WTC11 (cell line): ENCODE measurements at regions not wholly inside any gene's neighbourhood (a gene's known extent, or its start where the extent isn't known, plus 50 kb on each side); places are given as distances from the start of the nearest gene placed in this dataset.

Experiments used
- ATAC-seq: fragments of 200-7000 bp; cut with Tn5 transposase; 2 replicates; pipeline ENCODE4 v1.10.0; 2021; ENCODE audit warnings: mild to moderate bottlenecking, moderate library complexity
- CTCF ChIA-PET: fragments of 300-600 bp; sonication (Branson Sonifier 250); formaldehyde crosslinking; loops from one replicate; lab custom pipeline; 2021; ENCODE audit warnings: antibody characterized with exemption; lab: Charles Lee
- POLR2A ChIA-PET: fragments of 350-600 bp; sonication (Branson Sonifier 250); formaldehyde crosslinking; loops from one replicate; lab custom pipeline; 2021; ENCODE audit warnings: antibody characterized with exemption; lab: Charles Lee
- DNase-seq: peaks from one replicate; pipeline ENCODE4 v3.0.0; 2021; ENCODE audit warnings: low spot score
- H3K27ac Mint-ChIP-seq: 2 replicates; pipeline ENCODE4 v1.8.0; 2021; ENCODE audit warnings: mixed read lengths
- H3K27me3 Mint-ChIP-seq: 2 replicates; pipeline ENCODE4 v1.8.0; 2021; ENCODE audit warnings: low read depth, mild to moderate bottlenecking, moderate library complexity, mixed read lengths
- H3K36me3 Mint-ChIP-seq: 2 replicates; pipeline ENCODE4 v1.8.0; 2021; ENCODE audit warnings: mixed read lengths
- H3K4me1 Mint-ChIP-seq: 2 replicates; pipeline ENCODE4 v1.8.0; 2022; ENCODE audit warnings: mixed read lengths
- H3K4me3 Mint-ChIP-seq: 2 replicates; pipeline ENCODE4 v1.8.0; 2021; ENCODE audit warnings: mild to moderate bottlenecking, moderate library complexity, mixed read lengths
- H3K9me3 Mint-ChIP-seq: 2 replicates; pipeline ENCODE4 v1.8.0; 2021; ENCODE audit warnings: mixed read lengths
- CREM ChIP-seq: sonication (generic); formaldehyde crosslinking; IDR thresholded peaks from 2 replicates; pipeline ENCODE4 v1.8.1; 2022; ENCODE audit warnings: mild to moderate bottlenecking, missing genetic modification reagents, moderate library complexity
- ETV6 ChIP-seq: sonication (generic); formaldehyde crosslinking; IDR thresholded peaks from 2 replicates; pipeline ENCODE4 v1.8.1; 2022; ENCODE audit warnings: mild to moderate bottlenecking, missing genetic modification reagents
- GRHL2 ChIP-seq: fragments of 250-450 bp; sonication (Bioruptor Pico); IDR thresholded peaks from 2 replicates; pipeline ENCODE4 v1.8.0; 2022; ENCODE audit warnings: mild to moderate bottlenecking, moderate library complexity; ENCODE audit not compliant: insufficient replicate concordance, severe bottlenecking
- GTF2I ChIP-seq: fragments of 250-450 bp; sonication (Bioruptor Pico); conservative IDR thresholded peaks from 2 replicates; pipeline ENCODE4 v1.4.0; 2021; ENCODE audit warnings: mild to moderate bottlenecking
- HMGA2 ChIP-seq: fragments of 250-450 bp; sonication (Bioruptor Pico); IDR thresholded peaks from 2 replicates; pipeline ENCODE4 v1.4.0; 2021; ENCODE audit warnings: mild to moderate bottlenecking, moderate library complexity
- JUN ChIP-seq: sonication (generic); formaldehyde crosslinking; IDR thresholded peaks from 2 replicates; pipeline ENCODE4 v1.8.0; 2023; ENCODE audit warnings: mild to moderate bottlenecking, missing genetic modification reagents
- MXD4 ChIP-seq: fragments of 250-450 bp; sonication (Bioruptor Pico); IDR thresholded peaks from 2 replicates; pipeline ENCODE4 v1.8.0; 2021; ENCODE audit warnings: mild to moderate bottlenecking, moderate library complexity, borderline replicate concordance
- OVOL2 ChIP-seq: fragments of 250-450 bp; sonication (Bioruptor Pico); IDR thresholded peaks from 2 replicates; pipeline ENCODE4 v1.9.0; 2021; ENCODE audit warnings: mild to moderate bottlenecking, borderline replicate concordance
- RORB ChIP-seq: fragments of 250-450 bp; sonication (Bioruptor Pico); IDR thresholded peaks from 2 replicates; pipeline ENCODE4 v1.9.0; 2021; ENCODE audit warnings: mild to moderate bottlenecking
- SMAD4 ChIP-seq: sonication (generic); formaldehyde crosslinking; IDR thresholded peaks from 2 replicates; pipeline ENCODE4 v1.8.0; 2022; ENCODE audit warnings: mild to moderate bottlenecking, missing genetic modification reagents
- TEAD4 ChIP-seq: sonication (generic); formaldehyde crosslinking; IDR thresholded peaks from 2 replicates; pipeline ENCODE4 v1.8.0; 2022; ENCODE audit warnings: mild to moderate bottlenecking, missing genetic modification reagents
- USF1 ChIP-seq: sonication (generic); formaldehyde crosslinking; IDR thresholded peaks from 2 replicates; pipeline ENCODE4 v1.8.0; 2022; ENCODE audit warnings: mild to moderate bottlenecking, missing genetic modification reagents
- ZMAT4 ChIP-seq: fragments of 250-450 bp; sonication (Bioruptor Pico); IDR thresholded peaks from 2 replicates; pipeline ENCODE4 v1.9.0; 2021; ENCODE audit warnings: mild to moderate bottlenecking
- ZNF317 ChIP-seq: sonication (generic); formaldehyde crosslinking; IDR thresholded peaks from 2 replicates; pipeline ENCODE4 v1.8.1; 2023; ENCODE audit warnings: low read depth, mild to moderate bottlenecking, moderate library complexity, missing genetic modification reagents, borderline replicate concordance
- ZSCAN18 ChIP-seq: fragments of 250-450 bp; sonication (Bioruptor Pico); IDR thresholded peaks from 2 replicates; pipeline ENCODE4 v2.1.2; 2022; ENCODE audit warnings: mild to moderate bottlenecking, moderate library complexity
- TF ChIP-seq, protein P1 (sequence below): sonication (generic); formaldehyde crosslinking; IDR thresholded peaks from 2 replicates; pipeline ENCODE4 v1.8.1; 2023; ENCODE audit warnings: mild to moderate bottlenecking, missing genetic modification reagents
- TF ChIP-seq, protein P2 (sequence below): fragments of 250-450 bp; sonication (Bioruptor Pico); IDR thresholded peaks from 2 replicates; pipeline ENCODE4 v1.9.0; 2021; ENCODE audit warnings: mild to moderate bottlenecking, borderline replicate concordance
- TF ChIP-seq, protein P3 (sequence below): fragments of 250-450 bp; sonication (Bioruptor Pico); IDR thresholded peaks from 2 replicates; pipeline ENCODE4 v1.8.0; 2021; ENCODE audit warnings: mild to moderate bottlenecking
- TF ChIP-seq, protein P4 (sequence below): sonication (generic); formaldehyde crosslinking; IDR thresholded peaks from 2 replicates; pipeline ENCODE4 v1.8.1; 2022; ENCODE audit warnings: low read depth, missing genetic modification reagents, borderline replicate concordance
- TF ChIP-seq, protein P5 (sequence below): sonication (generic); formaldehyde crosslinking; IDR thresholded peaks from 2 replicates; pipeline ENCODE4 v1.8.0; 2023; ENCODE audit warnings: missing genetic modification reagents, mild to moderate bottlenecking, borderline replicate concordance

DNA sequence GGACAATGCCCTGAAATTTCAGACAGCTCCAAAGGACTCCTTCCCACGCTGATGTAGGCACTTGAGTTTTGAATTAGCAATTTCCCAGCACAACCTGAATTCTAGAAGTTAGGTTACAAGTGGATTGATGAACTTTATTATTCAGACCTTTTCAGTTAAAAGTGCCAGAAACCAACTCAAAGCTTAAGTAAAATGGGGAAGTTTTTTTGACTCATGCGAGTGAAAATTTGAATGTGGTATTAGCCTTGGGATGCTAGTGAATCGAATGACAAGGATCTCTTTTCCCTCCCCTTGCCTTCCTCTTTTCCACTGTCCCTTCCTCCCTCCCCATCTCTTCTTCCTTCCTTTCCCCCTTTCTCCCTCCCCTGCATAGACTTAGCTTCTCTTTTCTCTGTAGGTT lies 295.1 kb upstream of the PROK2 start:
- no peak overlapping the region for H3K27ac Mint-ChIP-seq
- H3K9me3 Mint-ChIP-seq: peaks cover 37% of the 10 kb centered on the region
- TF ChIP-seq JUN (CRISPR knock-in tag) (no peak), GTF2I (no peak), ETV6 (CRISPR knock-in tag) (no peak), GRHL2 (CRISPR knock-in tag) (no peak), SMAD4 (no peak), USF1 (CRISPR knock-in tag) (no peak), ZMAT4 (no peak), OVOL2 (no peak), MXD4 (CRISPR knock-in tag) (no peak), ZNF317 (no peak), CREM (no peak)
- TF ChIP-seq, protein P1, sequence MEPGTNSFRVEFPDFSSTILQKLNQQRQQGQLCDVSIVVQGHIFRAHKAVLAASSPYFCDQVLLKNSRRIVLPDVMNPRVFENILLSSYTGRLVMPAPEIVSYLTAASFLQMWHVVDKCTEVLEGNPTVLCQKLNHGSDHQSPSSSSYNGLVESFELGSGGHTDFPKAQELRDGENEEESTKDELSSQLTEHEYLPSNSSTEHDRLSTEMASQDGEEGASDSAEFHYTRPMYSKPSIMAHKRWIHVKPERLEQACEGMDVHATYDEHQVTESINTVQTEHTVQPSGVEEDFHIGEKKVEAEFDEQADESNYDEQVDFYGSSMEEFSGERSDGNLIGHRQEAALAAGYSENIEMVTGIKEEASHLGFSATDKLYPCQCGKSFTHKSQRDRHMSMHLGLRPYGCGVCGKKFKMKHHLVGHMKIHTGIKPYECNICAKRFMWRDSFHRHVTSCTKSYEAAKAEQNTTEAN: no peak
- TF ChIP-seq, protein P2, sequence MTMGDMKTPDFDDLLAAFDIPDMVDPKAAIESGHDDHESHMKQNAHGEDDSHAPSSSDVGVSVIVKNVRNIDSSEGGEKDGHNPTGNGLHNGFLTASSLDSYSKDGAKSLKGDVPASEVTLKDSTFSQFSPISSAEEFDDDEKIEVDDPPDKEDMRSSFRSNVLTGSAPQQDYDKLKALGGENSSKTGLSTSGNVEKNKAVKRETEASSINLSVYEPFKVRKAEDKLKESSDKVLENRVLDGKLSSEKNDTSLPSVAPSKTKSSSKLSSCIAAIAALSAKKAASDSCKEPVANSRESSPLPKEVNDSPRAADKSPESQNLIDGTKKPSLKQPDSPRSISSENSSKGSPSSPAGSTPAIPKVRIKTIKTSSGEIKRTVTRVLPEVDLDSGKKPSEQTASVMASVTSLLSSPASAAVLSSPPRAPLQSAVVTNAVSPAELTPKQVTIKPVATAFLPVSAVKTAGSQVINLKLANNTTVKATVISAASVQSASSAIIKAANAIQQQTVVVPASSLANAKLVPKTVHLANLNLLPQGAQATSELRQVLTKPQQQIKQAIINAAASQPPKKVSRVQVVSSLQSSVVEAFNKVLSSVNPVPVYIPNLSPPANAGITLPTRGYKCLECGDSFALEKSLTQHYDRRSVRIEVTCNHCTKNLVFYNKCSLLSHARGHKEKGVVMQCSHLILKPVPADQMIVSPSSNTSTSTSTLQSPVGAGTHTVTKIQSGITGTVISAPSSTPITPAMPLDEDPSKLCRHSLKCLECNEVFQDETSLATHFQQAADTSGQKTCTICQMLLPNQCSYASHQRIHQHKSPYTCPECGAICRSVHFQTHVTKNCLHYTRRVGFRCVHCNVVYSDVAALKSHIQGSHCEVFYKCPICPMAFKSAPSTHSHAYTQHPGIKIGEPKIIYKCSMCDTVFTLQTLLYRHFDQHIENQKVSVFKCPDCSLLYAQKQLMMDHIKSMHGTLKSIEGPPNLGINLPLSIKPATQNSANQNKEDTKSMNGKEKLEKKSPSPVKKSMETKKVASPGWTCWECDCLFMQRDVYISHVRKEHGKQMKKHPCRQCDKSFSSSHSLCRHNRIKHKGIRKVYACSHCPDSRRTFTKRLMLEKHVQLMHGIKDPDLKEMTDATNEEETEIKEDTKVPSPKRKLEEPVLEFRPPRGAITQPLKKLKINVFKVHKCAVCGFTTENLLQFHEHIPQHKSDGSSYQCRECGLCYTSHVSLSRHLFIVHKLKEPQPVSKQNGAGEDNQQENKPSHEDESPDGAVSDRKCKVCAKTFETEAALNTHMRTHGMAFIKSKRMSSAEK (CRISPR knock-in tag): no peak
- TF ChIP-seq, protein P3, sequence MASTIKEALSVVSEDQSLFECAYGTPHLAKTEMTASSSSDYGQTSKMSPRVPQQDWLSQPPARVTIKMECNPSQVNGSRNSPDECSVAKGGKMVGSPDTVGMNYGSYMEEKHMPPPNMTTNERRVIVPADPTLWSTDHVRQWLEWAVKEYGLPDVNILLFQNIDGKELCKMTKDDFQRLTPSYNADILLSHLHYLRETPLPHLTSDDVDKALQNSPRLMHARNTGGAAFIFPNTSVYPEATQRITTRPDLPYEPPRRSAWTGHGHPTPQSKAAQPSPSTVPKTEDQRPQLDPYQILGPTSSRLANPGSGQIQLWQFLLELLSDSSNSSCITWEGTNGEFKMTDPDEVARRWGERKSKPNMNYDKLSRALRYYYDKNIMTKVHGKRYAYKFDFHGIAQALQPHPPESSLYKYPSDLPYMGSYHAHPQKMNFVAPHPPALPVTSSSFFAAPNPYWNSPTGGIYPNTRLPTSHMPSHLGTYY (CRISPR knock-in tag): no peak
- TF ChIP-seq, protein P4, sequence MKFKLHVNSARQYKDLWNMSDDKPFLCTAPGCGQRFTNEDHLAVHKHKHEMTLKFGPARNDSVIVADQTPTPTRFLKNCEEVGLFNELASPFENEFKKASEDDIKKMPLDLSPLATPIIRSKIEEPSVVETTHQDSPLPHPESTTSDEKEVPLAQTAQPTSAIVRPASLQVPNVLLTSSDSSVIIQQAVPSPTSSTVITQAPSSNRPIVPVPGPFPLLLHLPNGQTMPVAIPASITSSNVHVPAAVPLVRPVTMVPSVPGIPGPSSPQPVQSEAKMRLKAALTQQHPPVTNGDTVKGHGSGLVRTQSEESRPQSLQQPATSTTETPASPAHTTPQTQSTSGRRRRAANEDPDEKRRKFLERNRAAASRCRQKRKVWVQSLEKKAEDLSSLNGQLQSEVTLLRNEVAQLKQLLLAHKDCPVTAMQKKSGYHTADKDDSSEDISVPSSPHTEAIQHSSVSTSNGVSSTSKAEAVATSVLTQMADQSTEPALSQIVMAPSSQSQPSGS (CRISPR knock-in tag): no peak
- H3K4me3 Mint-ChIP-seq: no peak overlapping the region
- peaks cover 42% of the 10 kb centered on the region for H3K4me1 Mint-ChIP-seq
- peaks cover 28% of the 10 kb centered on the region for H3K36me3 Mint-ChIP-seq
- POLR2A ChIA-PET: no interaction called here
- ATAC-seq (no peak), DNase-seq (no peak)
- H3K27me3 Mint-ChIP-seq: peaks cover 3% of the 10 kb centered on the region; the same call in 1 of the 2 replicates
- CTCF ChIA-PET: interaction anchor here (0.9 to 1.3 kb wide), 2 partner anchors 124 to 205 kb away, joined by 3 read pairs; no protein-coding TSS in a partner anchor

DNA sequence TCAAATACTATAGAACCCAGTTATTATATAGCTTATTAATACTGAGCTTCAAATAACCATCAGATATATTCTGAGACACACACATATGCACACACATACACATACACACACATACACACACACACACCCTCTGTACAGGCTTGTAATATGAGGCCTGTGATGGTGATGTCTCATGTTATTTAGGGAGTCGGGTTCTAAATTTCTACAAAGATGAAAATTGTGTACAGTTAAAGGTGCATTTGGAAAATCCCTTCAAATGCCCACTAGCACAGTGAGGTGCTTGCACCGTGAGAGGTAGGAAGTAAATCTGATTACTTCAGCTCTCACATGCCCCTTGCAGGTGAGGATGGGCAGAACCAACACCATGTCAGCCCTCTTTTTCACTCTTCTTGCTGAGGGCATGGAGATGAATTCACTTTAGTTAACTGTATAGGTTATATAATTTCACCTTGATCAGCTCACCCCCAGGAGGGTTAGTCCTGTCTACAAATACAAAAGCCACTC lies 294.5 kb upstream of the PROK2 start:
- ChIA-PET CTCF (interaction anchor here (0.9 to 1.3 kb wide), 2 partner anchors 124 to 204 kb away, joined by 3 read pairs; no protein-coding TSS in a partner anchor), POLR2A (no interaction called here)
- H3K27me3 Mint-ChIP-seq: peaks cover 3% of the 10 kb centered on the region; the same call in 1 of the 2 replicates
- ATAC-seq (peak; percentile 24; the same call in 1 of the 2 replicates), DNase-seq (no peak)
- peaks cover 32% of the 10 kb centered on the region for H3K36me3 Mint-ChIP-seq
- no peak overlapping the region for H3K27ac Mint-ChIP-seq
- H3K9me3 Mint-ChIP-seq: peaks cover 42% of the 10 kb centered on the region
- H3K4me1 Mint-ChIP-seq: peaks cover 42% of the 10 kb centered on the region
- H3K4me3 Mint-ChIP-seq: no peak overlapping the region
- no peak for TF ChIP-seq TEAD4
- TF ChIP-seq ZSCAN18: no peak
- TF ChIP-seq, protein P5, sequence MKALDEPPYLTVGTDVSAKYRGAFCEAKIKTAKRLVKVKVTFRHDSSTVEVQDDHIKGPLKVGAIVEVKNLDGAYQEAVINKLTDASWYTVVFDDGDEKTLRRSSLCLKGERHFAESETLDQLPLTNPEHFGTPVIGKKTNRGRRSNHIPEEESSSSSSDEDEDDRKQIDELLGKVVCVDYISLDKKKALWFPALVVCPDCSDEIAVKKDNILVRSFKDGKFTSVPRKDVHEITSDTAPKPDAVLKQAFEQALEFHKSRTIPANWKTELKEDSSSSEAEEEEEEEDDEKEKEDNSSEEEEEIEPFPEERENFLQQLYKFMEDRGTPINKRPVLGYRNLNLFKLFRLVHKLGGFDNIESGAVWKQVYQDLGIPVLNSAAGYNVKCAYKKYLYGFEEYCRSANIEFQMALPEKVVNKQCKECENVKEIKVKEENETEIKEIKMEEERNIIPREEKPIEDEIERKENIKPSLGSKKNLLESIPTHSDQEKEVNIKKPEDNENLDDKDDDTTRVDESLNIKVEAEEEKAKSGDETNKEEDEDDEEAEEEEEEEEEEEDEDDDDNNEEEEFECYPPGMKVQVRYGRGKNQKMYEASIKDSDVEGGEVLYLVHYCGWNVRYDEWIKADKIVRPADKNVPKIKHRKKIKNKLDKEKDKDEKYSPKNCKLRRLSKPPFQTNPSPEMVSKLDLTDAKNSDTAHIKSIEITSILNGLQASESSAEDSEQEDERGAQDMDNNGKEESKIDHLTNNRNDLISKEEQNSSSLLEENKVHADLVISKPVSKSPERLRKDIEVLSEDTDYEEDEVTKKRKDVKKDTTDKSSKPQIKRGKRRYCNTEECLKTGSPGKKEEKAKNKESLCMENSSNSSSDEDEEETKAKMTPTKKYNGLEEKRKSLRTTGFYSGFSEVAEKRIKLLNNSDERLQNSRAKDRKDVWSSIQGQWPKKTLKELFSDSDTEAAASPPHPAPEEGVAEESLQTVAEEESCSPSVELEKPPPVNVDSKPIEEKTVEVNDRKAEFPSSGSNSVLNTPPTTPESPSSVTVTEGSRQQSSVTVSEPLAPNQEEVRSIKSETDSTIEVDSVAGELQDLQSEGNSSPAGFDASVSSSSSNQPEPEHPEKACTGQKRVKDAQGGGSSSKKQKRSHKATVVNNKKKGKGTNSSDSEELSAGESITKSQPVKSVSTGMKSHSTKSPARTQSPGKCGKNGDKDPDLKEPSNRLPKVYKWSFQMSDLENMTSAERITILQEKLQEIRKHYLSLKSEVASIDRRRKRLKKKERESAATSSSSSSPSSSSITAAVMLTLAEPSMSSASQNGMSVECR (CRISPR knock-in tag): no peak
- no peak for TF ChIP-seq HMGA2 (CRISPR knock-in tag)
- TF ChIP-seq RORB (CRISPR knock-in tag): no peak
